ENCODE measurements at regions not wholly inside any gene's neighbourhood (a gene's known extent, or its start where the extent isn't known, plus 50 kb on each side); places are given as distances from the start of the nearest gene placed in this dataset.

- peak; percentile 47 for DNase-seq (ENCODE audit: low read depth)
Measured at GRCh38 chr11:28697920-28698827, 590.0 kb downstream of the METTL15 start.

- no peak for DNase-seq (ENCODE audit: low read depth)
Measured at GRCh38 chr11:28696591-28696990, 588.4 kb downstream of the METTL15 start.

GRCh38 chr11:28690746-28691145 lies 582.6 kb downstream of the METTL15 start:
- DNase-seq (ENCODE audit: low read depth), result no peak

GRCh38 chr11:28684011-28684586 lies 575.9 kb downstream of the METTL15 start:
- DNase-seq (ENCODE audit: low read depth), result no peak

GRCh38 chr11:28679795-28680468 lies 571.7 kb downstream of the METTL15 start:
- DNase-seq (ENCODE audit: low read depth), result peak; percentile 33

- DNase-seq (ENCODE audit: low read depth), result no peak
Measured at GRCh38 chr11:28677721-28678120, 569.5 kb downstream of the METTL15 start.

- DNase-seq (ENCODE audit: low read depth), result no peak
Measured at GRCh38 chr11:28675183-28675582, 567.0 kb downstream of the METTL15 start.

- DNase-seq (ENCODE audit: low read depth), result no peak
Measured at GRCh38 chr11:28674433-28675103, 566.4 kb downstream of the METTL15 start.

- peak; percentile 74 for DNase-seq (ENCODE audit: low read depth)
Measured at GRCh38 chr11:28673691-28674432, 565.7 kb downstream of the METTL15 start.

GRCh38 chr11:28671274-28671673 lies 563.1 kb downstream of the METTL15 start:
- no peak for DNase-seq (ENCODE audit: low read depth)

- no peak for DNase-seq (ENCODE audit: low read depth)
Measured at GRCh38 chr11:28666632-28667031, 558.4 kb downstream of the METTL15 start.

GRCh38 chr11:28659716-28660348 lies 551.6 kb downstream of the METTL15 start:
- DNase-seq (ENCODE audit: low read depth), result no peak

GRCh38 chr11:28657378-28658030 lies 549.3 kb downstream of the METTL15 start:
- peak; percentile 50 for DNase-seq (ENCODE audit: low read depth)

- DNase-seq (ENCODE audit: low read depth), result no peak
Measured at GRCh38 chr11:28654191-28654590, 546.0 kb downstream of the METTL15 start.

GRCh38 chr11:28649922-28650321 lies 541.7 kb downstream of the METTL15 start:
- peak; percentile 9 for DNase-seq (ENCODE audit: low read depth)

- no peak for DNase-seq (ENCODE audit: low read depth)
Measured at GRCh38 chr11:28636566-28636965, 528.4 kb downstream of the METTL15 start.

- DNase-seq (ENCODE audit: low read depth), result no peak
Measured at GRCh38 chr11:28636033-28636432, 527.8 kb downstream of the METTL15 start.

GRCh38 chr11:28632338-28632737 lies 524.1 kb downstream of the METTL15 start:
- peak; percentile 24 for DNase-seq (ENCODE audit: low read depth)

- no peak for DNase-seq (ENCODE audit: low read depth)
Measured at GRCh38 chr11:28631148-28631547, 523.0 kb downstream of the METTL15 start.

- DNase-seq (ENCODE audit: low read depth), result no peak
Measured at GRCh38 chr11:28629235-28629634, 521.0 kb downstream of the METTL15 start.

Measured in HT1080 (cell line).